OCI-LY3 (cell line): ENCODE measurements at regions not wholly inside any gene's neighbourhood (a gene's known extent, or its start where the extent isn't known, plus 50 kb on each side); places are given as distances from the start of the nearest gene placed in this dataset.

Experiments used
- CTCF ChIP-seq: fragments of 200-600, 300-600 bp; sonication (generic); IDR thresholded peaks from 2 replicates; pipeline ENCODE4 v1.5.1; 2014; ENCODE audit warnings: antibody characterized with exemption, low read length, low read depth
- EZH2phosphoT487 ChIP-seq: fragments of 200-600 bp; shearing (Covaris generic); IDR thresholded peaks from 2 replicates; pipeline ENCODE4 v1.6.1; 2018; ENCODE audit warnings: antibody characterized with exemption, mixed run types, low read depth

GRCh38 chr12:29023436-29024076 is 125.5 kb upstream of the FAR2 start:
- TF ChIP-seq CTCF (no peak), EZH2phosphoT487 (no peak)
